ENCODE measurements at regions not wholly inside any gene's neighbourhood (a gene's known extent, or its start where the extent isn't known, plus 50 kb on each side); places are given as distances from the start of the nearest gene placed in this dataset.
"Not testable (repeated sequence)": the region's sequence is repeated elsewhere in the genome, so short reads cannot be mapped to it uniquely, and the experiment has no call there.

- TF ChIP-seq POLR2A, CTCF (IDR thresholded peaks at IDR 0.05): not testable (repeated sequence)
Observed at GRCh38 chr3:61410358-61410757, 151.0 kb upstream of the PTPRG start.

All from lower leg skin (tissue), 3 donors.